A204.1 (cell line): ENCODE measurements at regions not wholly inside any gene's neighbourhood (a gene's known extent, or its start where the extent isn't known, plus 50 kb on each side); places are given as distances from the start of the nearest gene placed in this dataset.
"Not testable (repeated sequence)": the region's sequence is repeated elsewhere in the genome, so short reads cannot be mapped to it uniquely, and the experiment has no call there.

Experiments
- FAIRE-seq: peaks from 2 replicates; lab custom pipeline; 2012; peaks lifted over from hg19 to GRCh38; lab: Jason Lieb, UNC

DNA sequence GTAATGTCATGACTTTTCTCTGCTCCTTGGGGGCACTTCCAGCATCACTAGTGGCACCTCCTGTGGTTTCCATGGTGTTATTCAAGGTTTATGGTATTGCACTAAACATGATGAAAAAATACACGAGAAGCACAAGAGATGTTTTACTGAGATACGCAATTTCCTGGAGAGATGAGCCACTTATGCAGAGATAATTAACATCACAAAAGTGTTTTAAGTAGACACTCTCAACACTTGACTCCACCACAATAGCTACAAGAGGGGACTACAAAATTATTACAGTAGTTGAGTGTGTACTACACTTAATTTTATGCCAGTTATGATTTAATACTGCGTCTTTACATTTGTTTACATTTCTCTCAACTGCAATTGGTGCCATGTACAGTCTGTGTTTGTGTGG lies 906.7 kb downstream of the DNAJB9 start:
- no peak for FAIRE-seq

- FAIRE-seq: peak; percentile 74
These were observed 909.7 kb downstream of the DNAJB9 start for GRCh38 chr7:109479388-109479787.

GRCh38 chr7:109490607-109491006 lies 920.9 kb downstream of the DNAJB9 start:
- not testable (repeated sequence) for FAIRE-seq

GRCh38 chr7:109497053-109497452 lies 927.4 kb downstream of the DNAJB9 start:
- FAIRE-seq: no peak

- FAIRE-seq: no peak
These were observed 928.5 kb downstream of the DNAJB9 start for GRCh38 chr7:109498131-109498530.

DNA sequence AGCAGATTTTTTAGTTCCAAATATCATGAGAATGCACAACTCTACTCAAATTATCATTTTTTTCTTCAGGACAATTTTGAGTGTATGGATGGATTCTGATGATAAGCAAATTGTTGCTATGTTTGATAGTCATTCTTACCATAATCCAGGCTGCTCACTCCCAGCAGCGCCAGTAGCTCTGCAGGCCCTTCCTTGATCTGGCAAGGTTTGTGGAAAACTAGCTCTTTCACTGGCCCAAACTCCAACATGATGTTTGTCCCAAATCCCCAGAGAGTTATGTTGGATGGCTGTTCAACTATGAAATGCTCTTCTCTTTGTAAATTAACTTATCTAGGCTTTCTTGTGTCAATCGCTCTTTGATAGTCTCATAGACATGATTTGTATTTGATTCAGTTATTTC lies 933.7 kb downstream of the DNAJB9 start:
- FAIRE-seq: no peak

DNA sequence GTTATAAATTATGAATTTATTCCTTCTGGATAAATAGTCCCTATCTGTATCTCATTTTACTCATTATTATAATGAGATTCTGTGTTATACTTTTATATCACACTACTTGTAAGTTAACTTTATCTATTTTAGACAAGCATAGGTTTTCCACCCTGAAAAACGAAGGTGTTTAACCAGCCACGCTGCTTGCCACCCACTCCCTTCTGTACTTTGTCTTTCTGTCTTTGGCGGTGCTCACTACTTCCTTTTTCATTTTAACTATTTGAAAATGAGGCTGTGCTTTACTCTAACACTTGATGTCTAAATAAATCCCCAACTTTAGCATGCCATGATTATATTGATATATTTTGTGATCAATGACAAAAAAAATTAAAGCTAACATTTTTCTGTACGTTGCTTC lies 952.9 kb downstream of the DNAJB9 start:
- FAIRE-seq: no peak

DNA sequence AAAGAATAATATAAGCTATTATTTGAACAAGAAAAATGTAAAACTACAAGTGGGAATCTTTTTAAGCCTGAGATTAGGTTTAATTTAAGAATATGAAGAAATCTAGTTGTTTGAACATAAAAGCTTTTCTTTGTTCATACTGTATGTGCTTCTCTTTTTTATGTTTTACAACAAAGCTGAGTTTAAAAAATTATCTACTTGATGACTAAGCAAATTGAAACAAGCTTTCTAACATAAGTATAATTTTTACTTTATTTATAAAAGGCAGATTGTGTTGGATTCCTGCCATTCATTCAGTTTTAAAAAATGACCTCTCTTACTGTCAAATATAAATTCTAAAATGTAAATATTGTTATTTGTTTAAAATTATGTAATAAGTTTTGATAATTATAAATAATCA lies 958.2 kb downstream of the DNAJB9 start:
- peak; percentile 73 for FAIRE-seq

DNA sequence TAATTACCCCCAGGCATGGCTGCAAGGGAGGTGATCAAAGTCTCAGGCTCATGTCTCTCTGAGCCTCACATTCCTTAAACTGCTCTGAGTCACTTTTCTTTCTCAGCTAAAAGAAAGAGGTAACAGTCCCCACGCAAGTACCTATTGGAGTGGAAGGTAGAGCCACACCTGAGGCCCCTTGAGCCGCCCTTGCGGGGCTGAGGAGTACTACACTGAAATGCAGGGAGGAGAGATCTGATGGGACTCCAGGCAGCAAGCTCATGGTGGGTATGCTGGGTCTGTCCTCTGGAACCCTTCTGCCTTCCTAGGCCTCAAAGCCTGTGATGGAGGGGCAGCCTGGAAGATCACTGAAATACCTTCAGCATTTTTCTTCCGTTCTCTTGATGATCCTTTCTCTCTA lies 960.0 kb downstream of the DNAJB9 start:
- no peak for FAIRE-seq

DNA sequence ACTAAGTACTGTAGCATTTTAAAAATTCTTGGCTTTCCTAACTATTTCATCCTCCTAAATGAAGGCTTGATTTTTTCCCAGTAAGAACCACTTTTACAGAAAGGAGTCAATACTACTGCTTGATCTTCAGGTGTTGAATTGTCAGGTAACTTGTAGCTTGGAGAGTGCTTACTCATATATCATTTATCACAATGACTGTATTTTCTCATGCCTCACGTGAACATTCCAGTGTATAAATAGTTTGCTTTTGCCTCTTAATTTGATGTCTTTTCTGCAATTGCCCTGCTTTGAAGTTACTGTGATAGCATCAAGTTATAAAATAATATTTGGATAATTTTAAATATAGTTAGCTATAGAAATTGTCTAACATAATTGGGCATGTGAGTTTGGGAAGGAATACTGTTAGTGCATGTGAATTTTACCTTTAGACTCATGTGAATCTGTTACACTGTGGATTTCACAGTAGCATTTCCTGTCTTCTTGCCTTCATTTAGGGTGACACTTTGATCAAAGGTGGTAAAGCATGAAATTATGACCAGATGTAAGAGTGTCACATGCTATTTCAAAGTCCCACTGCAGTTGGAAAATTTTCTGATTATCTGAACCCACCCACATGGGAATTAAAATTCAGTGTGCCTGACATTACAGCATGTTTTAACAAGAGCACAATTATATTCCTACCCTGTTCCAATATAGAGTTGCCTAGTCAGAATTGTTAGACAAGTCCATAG lies 962.8 kb downstream of the DNAJB9 start:
- FAIRE-seq: no peak

DNA sequence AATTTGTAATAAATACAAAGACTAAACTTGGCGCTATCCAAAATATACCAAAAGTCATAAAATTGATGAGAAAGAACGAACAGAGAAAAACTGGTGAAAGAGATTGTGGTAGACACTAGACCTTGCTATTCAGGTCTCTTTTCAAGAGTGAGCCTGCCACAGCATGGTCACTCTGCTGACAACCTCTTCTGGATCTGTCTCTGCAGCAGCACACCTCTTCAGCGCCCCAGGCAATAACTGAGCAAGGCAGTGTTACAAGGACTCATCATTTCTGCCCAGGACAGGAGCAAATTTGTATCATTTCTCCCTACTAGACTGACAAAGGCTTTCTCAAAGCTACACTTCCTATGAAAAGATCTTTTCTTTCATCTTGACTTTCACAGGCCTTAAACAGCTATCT lies 976.0 kb downstream of the DNAJB9 start:
- FAIRE-seq: no peak

DNA sequence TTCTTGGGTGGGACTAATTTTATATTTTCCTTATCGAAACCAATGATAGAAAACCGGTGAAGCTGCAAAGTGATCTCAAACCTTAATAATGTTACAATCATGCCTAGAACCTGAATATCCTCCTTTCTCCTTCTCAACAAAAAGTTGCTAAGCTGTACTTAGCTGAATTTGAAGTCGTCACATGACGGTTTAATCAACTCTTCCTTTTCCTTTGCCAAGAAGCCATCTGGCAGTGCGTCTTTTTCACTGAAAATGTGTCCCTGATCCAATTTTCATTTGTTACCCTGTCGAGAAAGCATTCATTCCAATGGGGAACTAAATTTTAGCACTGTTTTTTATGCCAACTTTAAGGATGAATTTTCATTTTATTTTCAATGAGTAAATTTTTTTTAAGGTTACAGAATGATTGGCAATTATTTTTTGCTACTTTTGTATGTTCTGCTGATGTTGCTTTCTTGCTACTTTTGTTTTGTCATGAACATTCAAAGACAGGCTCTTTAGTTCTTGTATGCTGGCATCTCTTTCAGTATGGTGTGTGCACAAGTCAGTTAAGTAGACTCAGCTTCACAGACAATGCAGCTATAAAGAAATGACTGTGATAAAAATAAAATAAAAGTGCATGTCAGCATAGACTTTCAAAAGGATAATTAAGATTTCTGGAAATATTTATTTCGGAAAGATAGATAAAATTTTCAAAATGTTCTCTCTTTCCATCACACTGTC lies 980.0 kb downstream of the DNAJB9 start:
- FAIRE-seq: no peak

DNA sequence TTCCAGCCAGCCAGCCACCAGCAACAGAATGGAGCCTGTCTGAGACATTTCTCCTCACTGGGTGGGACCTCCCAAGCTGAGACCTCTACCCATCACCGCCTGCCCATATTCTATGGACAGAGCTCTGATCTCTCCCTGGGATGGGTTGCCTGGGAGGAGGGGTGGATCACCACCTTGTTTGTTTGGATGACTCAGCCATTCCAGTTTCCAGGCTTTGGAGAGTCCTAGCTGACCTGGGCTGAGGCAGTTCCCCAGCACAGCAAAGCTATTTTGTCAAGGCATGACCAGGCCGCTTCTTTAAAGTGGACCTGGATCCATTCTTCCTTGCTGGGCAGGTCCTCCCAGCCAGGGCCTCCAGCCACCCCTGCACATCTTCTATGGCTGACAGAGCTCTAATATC lies 982.3 kb downstream of the DNAJB9 start:
- FAIRE-seq: no peak

- FAIRE-seq: no peak
These were observed 1007.6 kb downstream of the DNAJB9 start for GRCh38 chr7:109577265-109577664.

GRCh38 chr7:109579901-109580300 lies 1010.2 kb downstream of the DNAJB9 start:
- FAIRE-seq: no peak

DNA sequence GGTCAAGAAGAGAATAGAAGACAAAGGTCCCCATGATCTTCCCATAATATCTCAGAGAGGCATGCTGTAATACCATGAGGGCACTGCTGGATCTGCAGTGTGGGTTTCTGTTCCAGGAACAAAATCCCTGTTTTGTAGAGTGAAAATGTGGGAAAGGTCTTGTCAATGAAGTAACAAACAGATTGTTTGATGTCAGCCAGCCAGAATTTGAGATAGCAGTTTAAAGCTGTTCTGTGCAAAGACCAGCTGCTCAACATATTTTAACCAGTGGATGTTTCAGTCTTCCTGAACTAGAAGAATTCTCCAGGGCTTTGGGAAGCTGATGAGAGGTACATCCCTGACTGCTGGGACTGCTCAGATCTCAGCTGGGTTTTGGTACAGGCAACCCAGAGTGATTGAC lies 1012.5 kb downstream of the DNAJB9 start:
- no peak for FAIRE-seq

- not testable (repeated sequence) for FAIRE-seq
These were observed 1027.3 kb downstream of the DNAJB9 start for GRCh38 chr7:109596948-109597347.

DNA sequence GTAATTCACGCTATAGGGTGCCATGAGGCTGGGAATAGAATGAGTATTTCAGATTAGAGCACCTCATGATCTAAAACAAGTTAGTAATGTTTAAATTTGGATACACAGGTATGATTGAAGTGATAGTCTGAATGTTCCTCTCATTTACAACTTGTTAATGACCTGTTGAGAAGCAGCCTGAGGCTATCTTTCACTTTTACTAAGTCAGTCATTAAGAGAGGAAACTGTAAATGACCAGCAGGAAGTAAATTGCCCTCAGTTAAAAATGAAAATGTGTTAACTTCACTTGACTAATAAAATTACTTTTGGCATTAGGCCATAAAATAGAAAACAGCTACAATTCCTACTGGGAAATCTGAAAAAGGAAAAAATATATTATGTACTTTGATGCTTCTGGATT lies 1042.0 kb downstream of the DNAJB9 start:
- FAIRE-seq: no peak

- peak; percentile 98 for FAIRE-seq
These were observed 1046.9 kb downstream of the DNAJB9 start for GRCh38 chr7:109616551-109617069.

GRCh38 chr7:109622320-109622719 lies 1052.6 kb downstream of the DNAJB9 start:
- FAIRE-seq: no peak

- FAIRE-seq: not testable (repeated sequence)
These were observed 1063.2 kb downstream of the DNAJB9 start for GRCh38 chr7:109632890-109633289.

- no peak for FAIRE-seq
These were observed 1065.7 kb downstream of the DNAJB9 start for GRCh38 chr7:109635374-109635773.

DNA sequence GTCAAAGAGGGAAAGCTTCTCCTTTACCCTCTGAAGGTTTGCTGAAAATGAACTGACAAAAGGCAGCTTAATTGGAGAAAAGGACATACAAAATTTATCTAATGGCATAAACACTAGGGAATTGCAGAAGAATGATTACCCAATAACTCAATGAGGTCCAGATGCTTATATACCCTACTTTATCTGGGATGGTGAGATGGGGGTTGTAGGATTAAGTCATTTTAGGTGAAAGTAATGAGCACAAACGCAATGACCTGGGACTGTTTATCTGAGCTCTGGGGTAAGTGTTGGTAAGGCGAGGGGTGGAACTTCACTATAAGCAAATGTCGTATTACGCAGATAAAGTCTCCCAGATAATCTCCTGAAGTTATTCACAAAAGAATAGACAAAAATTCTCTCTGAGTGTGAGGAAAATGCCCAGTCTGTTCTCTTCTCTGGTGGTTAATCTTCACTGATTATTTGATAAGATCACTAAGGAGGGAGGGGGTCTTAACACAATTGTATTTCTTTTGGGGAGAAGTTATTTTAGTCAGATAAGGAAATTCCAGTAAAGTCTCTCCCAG lies 1067.8 kb downstream of the DNAJB9 start:
- FAIRE-seq: no peak
